SK-N-SH treated with all-trans-retinoic acid at 6 μM for 48 hours (cell line): ENCODE measurements at regions not wholly inside any gene's neighbourhood (a gene's known extent, or its start where the extent isn't known, plus 50 kb on each side); places are given as distances from the start of the nearest gene placed in this dataset.

Experiments
- ATAC-seq: fragments of 200-7000 bp; cut with Tn5 transposase; 3 replicates; pipeline ENCODE4 v1.9.1; 2020; ENCODE audit warnings: mild to moderate bottlenecking, moderate library complexity
- ARNTL ChIP-seq: fragments of 450-650 bp; formaldehyde crosslinking; IDR thresholded peaks from 2 replicates; pipeline ENCODE4 v1.5.0; 2020; ENCODE audit warnings: low read depth, mild to moderate bottlenecking, moderate library complexity, borderline replicate concordance
- BACH2 ChIP-seq: fragments of 250-450 bp; sonication (Bioruptor Pico); IDR thresholded peaks from 2 replicates; pipeline ENCODE4 v1.9.0; 2021; ENCODE audit warnings: mild to moderate bottlenecking, borderline replicate concordance
- CREB5 ChIP-seq: fragments of 250-450 bp; sonication (Bioruptor Pico); IDR thresholded peaks from 2 replicates; pipeline ENCODE4 v1.5.1; 2020; ENCODE audit warnings: low read depth, mild to moderate bottlenecking, moderate library complexity
- CSDC2 ChIP-seq: fragments of 250-450 bp; sonication (Bioruptor Pico); IDR thresholded peaks from 2 replicates; pipeline ENCODE4 v1.5.0; 2020; ENCODE audit warnings: mild to moderate bottlenecking, moderate library complexity
- CSRNP3 ChIP-seq: fragments of 250-450 bp; sonication (Bioruptor Pico); IDR thresholded peaks from 2 replicates; pipeline ENCODE4 v1.5.1; 2021; ENCODE audit warnings: mild to moderate bottlenecking, moderate library complexity
- ESRRG ChIP-seq: fragments of 250-450 bp; sonication (Bioruptor Pico); IDR thresholded peaks from 2 replicates; pipeline ENCODE4 v1.6.1; 2021; ENCODE audit warnings: mild to moderate bottlenecking
- ISL1 ChIP-seq: fragments of 250-450 bp; sonication (Bioruptor Pico); IDR thresholded peaks from 2 replicates; pipeline ENCODE4 v2.1.2; 2022; ENCODE audit warnings: mild to moderate bottlenecking, moderate library complexity
- OSR1 ChIP-seq: fragments of 250-450 bp; sonication (Bioruptor Pico); IDR thresholded peaks from 2 replicates; pipeline ENCODE4 v1.8.0; 2022; ENCODE audit warnings: moderate library complexity, mild to moderate bottlenecking, inconsistent platforms
- POU6F1 ChIP-seq: fragments of 250-450 bp; sonication (Bioruptor Pico); IDR thresholded peaks from 2 replicates; pipeline ENCODE4 v1.8.0; 2021; ENCODE audit warnings: low read depth, mild to moderate bottlenecking, moderate library complexity, borderline replicate concordance
- PPARA ChIP-seq: fragments of 250-450 bp; sonication (Bioruptor Pico); IDR thresholded peaks from 2 replicates; pipeline ENCODE4 v1.5.0; 2020; ENCODE audit warnings: mild to moderate bottlenecking, borderline replicate concordance
- TOX ChIP-seq: fragments of 250-450 bp; sonication (Bioruptor Pico); IDR thresholded peaks from 2 replicates; pipeline ENCODE4 v1.8.0; 2021; ENCODE audit warnings: mild to moderate bottlenecking, moderate library complexity, borderline replicate concordance
- TSHZ2 ChIP-seq: fragments of 250-450 bp; sonication (Bioruptor Pico); IDR thresholded peaks from 2 replicates; pipeline ENCODE4 v1.5.0; 2020; ENCODE audit warnings: mild to moderate bottlenecking, moderate library complexity
- ZC3H10 ChIP-seq: fragments of 250-450 bp; sonication (Bioruptor Pico); IDR thresholded peaks from 2 replicates; pipeline ENCODE4 v1.5.1; 2021; ENCODE audit warnings: mild to moderate bottlenecking, moderate library complexity
- ZFP3 ChIP-seq: fragments of 250-450 bp; sonication (Bioruptor Pico); IDR thresholded peaks from 2 replicates; pipeline ENCODE4 v1.5.0; 2020; ENCODE audit warnings: mild to moderate bottlenecking, moderate library complexity
- ZFP30 ChIP-seq: fragments of 450-650 bp; formaldehyde crosslinking; IDR thresholded peaks from 2 replicates; pipeline ENCODE4 v1.5.0; 2022; ENCODE audit warnings: mild to moderate bottlenecking, moderate library complexity
- ZNF565 ChIP-seq: fragments of 450-650 bp; formaldehyde crosslinking; conservative IDR thresholded peaks from 2 replicates; pipeline ENCODE4 v1.5.0; 2020; ENCODE audit warnings: low read depth, mild to moderate bottlenecking, moderate library complexity
- ZNF8 ChIP-seq: fragments of 450-650 bp; formaldehyde crosslinking; IDR thresholded peaks from 2 replicates; pipeline ENCODE4 v1.5.0; 2020; ENCODE audit warnings: mild to moderate bottlenecking, moderate library complexity

GRCh38 chr22:22157348-22157725 is 87.2 kb upstream of the VPREB1 start:
- ATAC-seq = no peak
- TF ChIP-seq ISL1 (no peak), ESRRG (CRISPR knock-in tag) (no peak), CSRNP3 (CRISPR knock-in tag) (no peak), CSDC2 (CRISPR knock-in tag) (no peak), TSHZ2 (CRISPR knock-in tag) (no peak)
- TF ChIP-seq, all 23 proteins: peak for 0

- peak; percentile 80 for ATAC-seq
- TF ChIP-seq ZNF8 (CRISPR knock-in tag) = no peak
- no peak for TF ChIP-seq ARNTL
- no peak for TF ChIP-seq CSRNP3 (CRISPR knock-in tag)
- TF ChIP-seq ZFP30 (CRISPR knock-in tag) = no peak
- no peak for TF ChIP-seq ISL1
- TF ChIP-seq ZNF565 = no peak
- no peak for TF ChIP-seq BACH2 (CRISPR knock-in tag)
- no peak for TF ChIP-seq TOX (CRISPR knock-in tag)
Observed at GRCh38 chr22:22156716-22157347, 87.8 kb upstream of the VPREB1 start.

- no peak for ATAC-seq
- TF ChIP-seq TOX (CRISPR knock-in tag) = no peak
- no peak for TF ChIP-seq ZC3H10 (CRISPR knock-in tag)
- TF ChIP-seq ISL1 = no peak
- no peak for TF ChIP-seq ZFP3 (CRISPR knock-in tag)
- TF ChIP-seq PPARA (CRISPR knock-in tag) = no peak
- no peak for TF ChIP-seq BACH2 (CRISPR knock-in tag)
- no peak for TF ChIP-seq OSR1 (CRISPR knock-in tag)
- TF ChIP-seq POU6F1 (CRISPR knock-in tag) = no peak
- no peak for TF ChIP-seq CREB5 (CRISPR knock-in tag)
- no peak for TF ChIP-seq TSHZ2 (CRISPR knock-in tag)
- no peak for TF ChIP-seq CSRNP3 (CRISPR knock-in tag)
- no peak for TF ChIP-seq ARNTL
Observed at GRCh38 chr22:22156348-22156715, 88.3 kb upstream of the VPREB1 start.
